Endothelial cell of umbilical vein (primary cell): ENCODE measurements at regions not wholly inside any gene's neighbourhood (a gene's known extent, or its start where the extent isn't known, plus 50 kb on each side); places are given as distances from the start of the nearest gene placed in this dataset.

Source experiments
- BruUV-seq: library from RNA; stranded (reverse); fragments of 400-500 nt; replicated peaks from 2 replicates; lab custom pipeline; 2021; lab: Mats Ljungman, UMichigan
- CTCF ChIA-PET: fragments of 300-600, 350-600 bp; sonication (Branson Sonifier 250); formaldehyde crosslinking; loops from one replicate; lab custom pipeline; 2021; ENCODE audit warnings: antibody characterized with exemption, inconsistent platforms; lab: Charles Lee
- POLR2A ChIA-PET: fragments of 300-600, 350-600 bp; sonication (Branson Sonifier 250); formaldehyde crosslinking; loops from one replicate; lab custom pipeline; 2021; ENCODE audit warnings: antibody characterized with exemption, inconsistent platforms; lab: Charles Lee
- DNase-seq: peaks from one replicate; pipeline ENCODE4 v3.0.0-alpha.2; 2011; ENCODE audit warnings: low read depth, low spot score
- FAIRE-seq: peaks from 2 replicates; lab custom pipeline; 2011; peaks lifted over from hg19 to GRCh38; lab: Jason Lieb, UNC
- H2AFZ ChIP-seq: 2 replicates; pipeline ENCODE4 v1.6.0; 2012; ENCODE audit warnings: low read depth, low read length, control low read depth, inconsistent platforms
- H3K27ac ChIP-seq: 2 replicates; pipeline ENCODE4 v1.5.1; 2011; ENCODE audit warnings: low read depth, mild to moderate bottlenecking, control low read depth, low read length, moderate library complexity; ENCODE audit not compliant: insufficient read depth
- H3K27me3 ChIP-seq, 2 experiments: 2 replicates each; pipeline versions ENCODE4 v1.6.0 to v1.6.1; 2011; ENCODE audit warnings: low read length in 2 of 2, mixed read lengths in 1 of 2; ENCODE audit not compliant: control insufficient read depth in 2 of 2, insufficient read depth in 2 of 2
- H3K36me3 ChIP-seq, 2 experiments: 2 replicates in 1 of 2; 3 replicates in 1 of 2; pipeline ENCODE4 v1.5.1; 2011; ENCODE audit warnings: low read length in 2 of 2, mild to moderate bottlenecking in 1 of 2, moderate library complexity in 1 of 2; ENCODE audit not compliant: control insufficient read depth in 2 of 2, insufficient read depth in 2 of 2; ENCODE audit errors: extremely low read depth in 1 of 2
- H3K4me1 ChIP-seq: 3 replicates; pipeline ENCODE4 v1.5.1; 2011; ENCODE audit warnings: mild to moderate bottlenecking, low read length; ENCODE audit not compliant: control insufficient read depth, insufficient read depth; ENCODE audit errors: extremely low read depth
- H3K4me2 ChIP-seq: 2 replicates; pipeline ENCODE4 v1.6.1; 2011; ENCODE audit warnings: low read length, control low read depth, mixed read lengths; ENCODE audit not compliant: insufficient read depth
- H3K4me3 ChIP-seq, 3 experiments: fragments of 200-600 bp in 1 of 3; sonication (generic), shearing (Covaris generic) in 1 of 3; replicated peaks in 1 of 3; 2 replicates each; pipeline ENCODE4 v1.5.1; 2011 to 2016; ENCODE audit warnings: control low read depth in 3 of 3, low read length in 3 of 3, mild to moderate bottlenecking in 2 of 3, inconsistent platforms in 1 of 3, low read depth in 1 of 3, moderate library complexity in 1 of 3; ENCODE audit not compliant: insufficient read depth in 1 of 3
- H3K79me2 ChIP-seq: 2 replicates; pipeline ENCODE4 v1.6.0; 2012; ENCODE audit warnings: low read length, inconsistent platforms; ENCODE audit not compliant: control insufficient read depth, insufficient read depth
- H3K9ac ChIP-seq: replicated peaks from 2 replicates; pipeline ENCODE3; 2011; ENCODE audit warnings: low read length, control low read depth; ENCODE audit not compliant: insufficient read depth; ENCODE audit errors: extremely low read depth
- H3K9me1 ChIP-seq: replicated peaks from 3 replicates; pipeline ENCODE4 v1.6.0; 2011; ENCODE audit warnings: mild to moderate bottlenecking, low read length; ENCODE audit not compliant: control insufficient read depth, insufficient read depth; ENCODE audit errors: extremely low read depth
- H3K9me3 ChIP-seq: replicated peaks from 2 replicates; pipeline ENCODE4 v1.5.1; 2012; ENCODE audit warnings: low read length, inconsistent platforms; ENCODE audit not compliant: control insufficient read depth, insufficient read depth
- H4K20me1 ChIP-seq: replicated peaks from 2 replicates; pipeline ENCODE3; 2011; ENCODE audit warnings: mild to moderate bottlenecking, low read length; ENCODE audit not compliant: control insufficient read depth, insufficient read depth; ENCODE audit errors: extremely low read depth
- EZH2 ChIP-seq: IDR thresholded peaks from 2 replicates; pipeline ENCODE4 v1.6.1; 2012; ENCODE audit warnings: borderline replicate concordance, low read depth, mild to moderate bottlenecking, moderate library complexity, low read length, inconsistent platforms; ENCODE audit not compliant: severe bottlenecking
- FOS ChIP-seq: IDR thresholded peaks from 2 replicates; pipeline ENCODE4 v1.6.1; 2011; ENCODE audit warnings: mild to moderate bottlenecking, low read length, moderate library complexity, borderline replicate concordance; ENCODE audit not compliant: insufficient read depth
- GATA2 ChIP-seq: IDR thresholded peaks from 2 replicates; pipeline ENCODE4 v1.7.0; 2011; ENCODE audit warnings: low read depth, mild to moderate bottlenecking, moderate library complexity, mixed read lengths, low read length; ENCODE audit not compliant: insufficient read length, insufficient read depth
- JUN ChIP-seq: IDR thresholded peaks from 2 replicates; pipeline ENCODE4 v1.6.1; 2011; ENCODE audit warnings: borderline replicate concordance, low read depth; ENCODE audit not compliant: insufficient read length, insufficient read depth
- MYC ChIP-seq: IDR thresholded peaks from one replicate; pipeline ENCODE4 v1.6.1; 2011; ENCODE audit warnings: mild to moderate bottlenecking, low read depth, low read length
- POLR2A ChIP-seq: IDR thresholded peaks from 2 replicates; pipeline ENCODE4 v1.6.1; 2012; ENCODE audit warnings: low read depth, mild to moderate bottlenecking, control low read depth, low read length
- POLR2AphosphoS5 ChIP-seq: IDR thresholded peaks from 2 replicates; pipeline ENCODE4 v1.6.1; 2012; ENCODE audit warnings: low read depth, mild to moderate bottlenecking, control low read depth, low read length, moderate library complexity; ENCODE audit not compliant: insufficient read depth
- dilution Hi-C: fragments of 300-500 bp; cut with MboI; formaldehyde crosslinking; loops from one replicate; pipeline ENCODE4 v1.15.0; 2019; ENCODE audit warnings: low sequenced_read_pairs; ENCODE audit not compliant: extremely low pct_ligation_motif_present
- intact Hi-C: fragments of 100-400 bp; cut with micrococcal nuclease; formaldehyde crosslinking; loops from one replicate; pipeline ENCODE4 v1.10.0; 2022
- TF ChIP-seq, protein P1 (sequence below), 2 donors: IDR thresholded peaks; 1 replicate in 1 of 2; 2 replicates in 1 of 2; pipeline ENCODE4 v1.5.1; 2011; ENCODE audit warnings: low read length in 2 of 2, mild to moderate bottlenecking in 2 of 2, moderate library complexity in 2 of 2, control low read depth in 1 of 2, inconsistent platforms in 1 of 2, low read depth in 1 of 2; ENCODE audit not compliant: insufficient read depth in 1 of 2; ENCODE audit errors: extremely low read depth in 1 of 2
- TF ChIP-seq, protein P2 (sequence below): IDR thresholded peaks from 2 replicates; pipeline ENCODE4 v1.6.1; 2011; ENCODE audit not compliant: insufficient read depth, insufficient read length

DNA sequence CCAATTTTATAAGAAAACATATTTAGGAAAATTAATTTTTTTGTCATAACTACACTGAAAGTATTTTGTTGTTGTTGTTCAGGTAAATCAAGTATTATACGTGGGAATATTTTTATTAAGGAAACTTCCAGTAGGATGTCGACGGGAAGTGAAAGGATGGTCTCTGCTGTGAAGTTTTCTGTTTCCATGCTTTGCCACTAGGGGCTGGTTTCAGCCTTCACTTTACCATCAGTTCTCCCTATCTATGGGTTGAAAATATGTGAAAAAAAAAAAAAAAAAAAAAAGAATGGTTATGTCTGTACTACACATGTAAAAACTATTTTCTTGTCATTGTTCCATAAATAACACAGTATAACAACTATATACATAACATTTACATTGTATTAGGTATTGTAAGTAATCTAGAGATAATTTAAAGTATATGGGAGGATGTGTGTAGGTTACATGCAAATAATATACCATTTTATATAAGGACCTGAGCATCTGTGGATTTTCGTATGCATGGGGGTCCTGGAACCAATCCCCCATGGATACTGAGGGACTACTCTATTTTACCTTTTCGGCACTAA is 136.7 kb downstream of the SMAD6 start:
- intact Hi-C loops = loop anchor here (1.0 kb wide), 1 partner anchor 49 kb away; no protein-coding TSS in a partner anchor
- no peaks in the 10 kb centered on the region for H4K20me1 ChIP-seq
- TF ChIP-seq POLR2A (no peak), GATA2 (no peak)
- TF ChIP-seq, protein P1, sequence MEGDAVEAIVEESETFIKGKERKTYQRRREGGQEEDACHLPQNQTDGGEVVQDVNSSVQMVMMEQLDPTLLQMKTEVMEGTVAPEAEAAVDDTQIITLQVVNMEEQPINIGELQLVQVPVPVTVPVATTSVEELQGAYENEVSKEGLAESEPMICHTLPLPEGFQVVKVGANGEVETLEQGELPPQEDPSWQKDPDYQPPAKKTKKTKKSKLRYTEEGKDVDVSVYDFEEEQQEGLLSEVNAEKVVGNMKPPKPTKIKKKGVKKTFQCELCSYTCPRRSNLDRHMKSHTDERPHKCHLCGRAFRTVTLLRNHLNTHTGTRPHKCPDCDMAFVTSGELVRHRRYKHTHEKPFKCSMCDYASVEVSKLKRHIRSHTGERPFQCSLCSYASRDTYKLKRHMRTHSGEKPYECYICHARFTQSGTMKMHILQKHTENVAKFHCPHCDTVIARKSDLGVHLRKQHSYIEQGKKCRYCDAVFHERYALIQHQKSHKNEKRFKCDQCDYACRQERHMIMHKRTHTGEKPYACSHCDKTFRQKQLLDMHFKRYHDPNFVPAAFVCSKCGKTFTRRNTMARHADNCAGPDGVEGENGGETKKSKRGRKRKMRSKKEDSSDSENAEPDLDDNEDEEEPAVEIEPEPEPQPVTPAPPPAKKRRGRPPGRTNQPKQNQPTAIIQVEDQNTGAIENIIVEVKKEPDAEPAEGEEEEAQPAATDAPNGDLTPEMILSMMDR (IDR thresholded peaks at IDR 0.05; ENCODE audit: extremely low read depth in 1 of 2, insufficient read depth in 1 of 2, low read depth in 1 of 2, low read length in 2 of 2) = peak; percentile 59 to 63
- DNase-seq = peak; percentile 67
- no peaks in the 10 kb centered on the region for H3K27me3 ChIP-seq
- dilution Hi-C loops = no loop called here
- no peaks in the 10 kb centered on the region for H3K36me3 ChIP-seq
- H3K9me3 ChIP-seq = no peaks in the 10 kb centered on the region
- H2AFZ ChIP-seq = no peak overlapping the region
- no TSS peak for BruUV-seq
- H3K9ac ChIP-seq = no peak overlapping the region
- POLR2A ChIA-PET = no interaction called here
- no peak overlapping the region for H3K4me2 ChIP-seq
- peaks cover 15% of the 10 kb centered on the region for H3K4me1 ChIP-seq
- H3K27ac ChIP-seq = no peak overlapping the region
- no peak overlapping the region for H3K4me3 ChIP-seq
- H3K79me2 ChIP-seq = peaks cover 2% of the 10 kb centered on the region
- peak; percentile 94 for FAIRE-seq
- H3K9me1 ChIP-seq = no peaks in the 10 kb centered on the region
- CTCF ChIA-PET = interaction anchor here (0.6 to 8.3 kb wide), 11 partner anchors 8 to 96 kb away, joined by 3 to 60 read pairs (median 4); no protein-coding TSS in a partner anchor

DNA sequence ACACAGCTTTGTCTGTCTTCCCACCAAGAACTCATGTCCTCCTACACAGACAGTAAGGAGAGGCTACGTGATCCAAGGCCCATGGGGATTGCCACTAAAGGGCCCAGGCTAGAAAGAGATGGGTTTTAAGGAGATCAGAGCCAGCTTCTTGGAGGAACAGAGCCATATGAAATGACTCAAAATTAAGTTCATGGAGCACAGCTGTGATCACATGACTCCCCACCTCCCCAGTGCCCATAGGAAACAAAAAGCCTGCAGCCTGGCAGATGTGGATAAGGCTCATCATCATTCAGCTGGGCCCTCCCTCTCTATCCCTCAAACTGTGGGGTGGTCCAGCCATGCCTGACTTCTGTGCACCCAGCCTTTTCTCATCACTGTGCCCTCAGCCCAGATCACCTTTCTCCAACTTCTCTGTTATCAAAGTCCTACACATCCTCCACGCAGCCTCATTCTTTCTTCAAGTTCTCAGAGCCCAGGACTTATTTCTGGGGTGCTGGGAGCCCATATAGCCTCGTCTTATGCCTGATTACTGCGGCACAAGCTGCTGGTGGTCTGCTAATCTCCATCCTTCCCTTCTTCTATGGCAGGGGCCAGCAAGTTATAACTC is 137.6 kb downstream of the SMAD6 start:
- no peaks in the 10 kb centered on the region for H3K36me3 ChIP-seq
- H3K4me2 ChIP-seq = no peak overlapping the region
- no peaks in the 10 kb centered on the region for H4K20me1 ChIP-seq
- H3K9me3 ChIP-seq = no peaks in the 10 kb centered on the region
- peaks cover 15% of the 10 kb centered on the region for H3K4me1 ChIP-seq
- ChIA-PET CTCF (interaction anchor here (0.9 to 8.3 kb wide), 7 partner anchors 12 to 132 kb away, joined by 3 to 60 read pairs (median 4); no protein-coding TSS in a partner anchor), POLR2A (no interaction called here)
- intact Hi-C loops = no loop called here
- dilution Hi-C loops = no loop called here
- H3K9ac ChIP-seq = no peak overlapping the region
- TF ChIP-seq EZH2 = no peak
- TF ChIP-seq, protein P1 (IDR thresholded peaks at IDR 0.05; ENCODE audit: extremely low read depth in 1 of 2, insufficient read depth in 1 of 2, low read depth in 1 of 2, low read length in 2 of 2) = no peak
- no peak for TF ChIP-seq FOS
- no peak for TF ChIP-seq JUN
- TF ChIP-seq POLR2A = no peak
- TF ChIP-seq, protein P2, sequence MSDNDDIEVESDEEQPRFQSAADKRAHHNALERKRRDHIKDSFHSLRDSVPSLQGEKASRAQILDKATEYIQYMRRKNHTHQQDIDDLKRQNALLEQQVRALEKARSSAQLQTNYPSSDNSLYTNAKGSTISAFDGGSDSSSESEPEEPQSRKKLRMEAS = no peak
- TF ChIP-seq GATA2 = no peak
- no peak for TF ChIP-seq POLR2AphosphoS5
- TF ChIP-seq MYC = no peak
- no peak overlapping the region for H3K27ac ChIP-seq
- no peak for DNase-seq
- peaks cover 2% of the 10 kb centered on the region for H3K79me2 ChIP-seq
- no peaks in the 10 kb centered on the region for H3K27me3 ChIP-seq
- H2AFZ ChIP-seq = peak overlapping the region; percentile 47
- FAIRE-seq = peak; percentile 71
- BruUV-seq = no TSS peak
- H3K9me1 ChIP-seq = no peaks in the 10 kb centered on the region
- H3K4me3 ChIP-seq = no peak overlapping the region
